H4 (cell line): ENCODE measurements at regions not wholly inside any gene's neighbourhood (a gene's known extent, or its start where the extent isn't known, plus 50 kb on each side); places are given as distances from the start of the nearest gene placed in this dataset.
A peak's percentile ranks its signal among the peaks of the same experiment; 100 is the strongest.

Source experiments
- DNase-seq: peaks from one replicate; pipeline ENCODE4 v3.0.0-alpha.2; 2015; ENCODE audit warnings: low spot score

- no peak for DNase-seq
Measured at GRCh38 chr2:150417278-150417677, 70.2 kb downstream of the RND3 start.

- DNase-seq, result no peak
Measured at GRCh38 chr2:150415022-150415421, 72.4 kb downstream of the RND3 start.

- DNase-seq, result no peak
Measured at GRCh38 chr2:150413910-150414309, 73.6 kb downstream of the RND3 start.

GRCh38 chr2:150413366-150413765, 74.1 kb downstream of the RND3 start:
- no peak for DNase-seq

- no peak for DNase-seq
Measured at GRCh38 chr2:150410809-150411208, 76.7 kb downstream of the RND3 start.

GRCh38 chr2:150409196-150409595, 78.3 kb downstream of the RND3 start:
- DNase-seq, result no peak

GRCh38 chr2:150404147-150404546, 83.3 kb downstream of the RND3 start:
- no peak for DNase-seq

- no peak for DNase-seq
Measured at GRCh38 chr2:150403457-150403856, 84.0 kb downstream of the RND3 start.

- DNase-seq, result no peak
Measured at GRCh38 chr2:150402953-150403352, 84.5 kb downstream of the RND3 start.

- DNase-seq, result no peak
Measured at GRCh38 chr2:150400849-150401248, 86.6 kb downstream of the RND3 start.

GRCh38 chr2:150392614-150393013, 94.9 kb downstream of the RND3 start:
- no peak for DNase-seq

- no peak for DNase-seq
Measured at GRCh38 chr2:150391779-150392178, 95.7 kb downstream of the RND3 start.

GRCh38 chr2:150389447-150389846, 98.0 kb downstream of the RND3 start:
- DNase-seq, result no peak

- DNase-seq, result peak; percentile 65
Measured at GRCh38 chr2:150388289-150388625, 99.2 kb downstream of the RND3 start.

GRCh38 chr2:150387586-150388288, 99.7 kb downstream of the RND3 start:
- DNase-seq, result peak; percentile 46

GRCh38 chr2:150385211-150385610, 102.3 kb downstream of the RND3 start:
- DNase-seq, result no peak

GRCh38 chr2:150383587-150383986, 103.9 kb downstream of the RND3 start:
- no peak for DNase-seq

GRCh38 chr2:150379166-150379565, 108.3 kb downstream of the RND3 start:
- no peak for DNase-seq

- no peak for DNase-seq
Measured at GRCh38 chr2:150378686-150379085, 108.8 kb downstream of the RND3 start.

GRCh38 chr2:150376553-150377335, 110.7 kb downstream of the RND3 start:
- peak; percentile 24 for DNase-seq

- DNase-seq, result no peak
Measured at GRCh38 chr2:150375333-150375732, 112.1 kb downstream of the RND3 start.

GRCh38 chr2:150374492-150374891, 113.0 kb downstream of the RND3 start:
- no peak for DNase-seq

- no peak for DNase-seq
Measured at GRCh38 chr2:150373374-150373773, 114.1 kb downstream of the RND3 start.
